Keratinocyte (primary cell): ENCODE measurements at regions not wholly inside any gene's neighbourhood (a gene's known extent, or its start where the extent isn't known, plus 50 kb on each side); places are given as distances from the start of the nearest gene placed in this dataset.

Experiments
- CTCF ChIP-seq, 3 experiments: IDR thresholded peaks in 1 of 3; conservative IDR thresholded peaks in 1 of 3; optimal IDR thresholded peaks in 1 of 3; 2 replicates in 2 of 3; 3 replicates in 1 of 3; pipeline versions ENCODE3 to v1.5.1; 2011; ENCODE audit warnings: low read length in 3 of 3, mild to moderate bottlenecking in 3 of 3, moderate library complexity in 2 of 3, control low read depth in 1 of 3, inconsistent platforms in 1 of 3; ENCODE audit not compliant: insufficient read depth in 2 of 3; ENCODE audit errors: extremely low read depth in 1 of 3
- EZH2 ChIP-seq: IDR thresholded peaks from one replicate; pipeline ENCODE4 v1.6.1; 2012; ENCODE audit warnings: inconsistent platforms, mild to moderate bottlenecking, low read length, moderate library complexity

DNA sequence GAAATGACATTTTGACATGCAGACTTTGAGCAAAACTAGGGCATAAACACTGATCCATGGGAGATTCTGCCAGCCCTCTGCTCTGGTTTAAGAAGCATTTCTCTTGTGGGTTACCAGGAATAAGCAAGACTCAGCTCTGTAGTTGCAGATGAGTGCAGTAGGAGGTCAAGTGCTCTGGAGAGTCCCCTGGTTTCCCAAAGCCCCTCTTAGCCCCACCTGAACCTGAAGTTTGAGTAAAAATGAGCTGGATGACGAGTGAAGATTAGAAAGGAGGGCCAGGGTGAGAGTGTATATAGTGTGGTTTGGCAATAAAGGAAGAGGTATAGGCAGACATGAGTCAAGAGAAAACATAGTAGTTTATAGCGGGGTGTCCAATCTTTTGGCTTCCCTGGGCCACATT is 220.3 kb downstream of the ARL4A start:
- TF ChIP-seq EZH2 (no peak), CTCF (optimal IDR thresholded peaks at IDR 0.05 in 1 of 3, IDR thresholded peaks at IDR 0.05 in 1 of 3, conservative IDR thresholded peaks at IDR 0.05 in 1 of 3; ENCODE audit: extremely low read depth in 1 of 3, insufficient read depth in 2 of 3, low read length in 3 of 3) (no peak)
